ENCODE measurements at regions not wholly inside any gene's neighbourhood (a gene's known extent, or its start where the extent isn't known, plus 50 kb on each side); places are given as distances from the start of the nearest gene placed in this dataset.

GRCh38 chr1:106498238-106498637 lies 558.2 kb upstream of the PRMT6 start:
- no peak for TF ChIP-seq POLR2A (IDR thresholded peaks at IDR 0.05)
- TF ChIP-seq CTCF (IDR thresholded peaks at IDR 0.05), result no peak
- TF ChIP-seq POLR2AphosphoS5 (IDR thresholded peaks at IDR 0.05; ENCODE audit: insufficient read depth in 1 of 2, low read depth in 1 of 2), result no peak
